Stimulated activated CD8-positive, alpha-beta memory T cell treated with anti-CD3 and anti-CD28 coated beads, Interleukin-15, amount 100 ng/mL, for 4 hours (primary cell): ENCODE measurements at regions not wholly inside any gene's neighbourhood (a gene's known extent, or its start where the extent isn't known, plus 50 kb on each side); places are given as distances from the start of the nearest gene placed in this dataset.

Source experiments
- DNase-seq, 2 donors: peaks; one replicate each; pipeline ENCODE4 v3.0.0-alpha.2; 2020; ENCODE audit warnings: low read depth in 2 of 2

- DNase-seq, result no peak
These were observed 53.2 kb upstream of the SYPL1 start for GRCh38 chr7:106165337-106165736.

DNA sequence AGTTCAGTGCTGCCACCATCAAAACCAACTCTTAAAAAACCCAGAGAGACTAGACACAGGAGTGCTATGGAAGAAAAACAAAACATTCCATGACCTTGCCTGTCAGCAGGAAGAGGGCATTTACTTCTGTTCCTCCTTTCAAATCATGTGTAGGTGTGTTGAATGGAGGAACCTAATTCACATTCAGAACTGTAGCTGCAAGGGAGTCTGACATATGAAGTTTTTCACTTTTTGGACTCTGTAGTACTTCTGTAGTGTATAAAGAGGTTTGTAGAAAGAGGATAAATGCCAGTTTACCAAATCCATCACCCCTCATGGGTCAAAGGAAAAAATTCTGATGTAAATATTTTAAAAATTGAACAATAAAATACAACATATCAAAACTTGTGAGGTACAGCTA is 51.1 kb upstream of the SYPL1 start:
- no peak for DNase-seq
